ENCODE measurements at regions not wholly inside any gene's neighbourhood (a gene's known extent, or its start where the extent isn't known, plus 50 kb on each side); places are given as distances from the start of the nearest gene placed in this dataset.

- no peak for DNase-seq
- Mint-ChIP-seq H3K27me3 (ENCODE audit: low read depth, poor library complexity) (peaks cover 5% of the 10 kb centered on the region), H3K4me1 (peaks cover 35% of the 10 kb centered on the region)
Observed at GRCh38 chr20:56774873-56775272, 145.8 kb downstream of the TFAP2C start.

GRCh38 chr20:56776345-56776744, 147.2 kb downstream of the TFAP2C start:
- H3K4me3 Mint-ChIP-seq = no peak overlapping the region
- H3K9me3 Mint-ChIP-seq = no peaks in the 10 kb centered on the region
- H3K36me3 Mint-ChIP-seq (ENCODE audit: low read depth) = no peaks in the 10 kb centered on the region
- H3K27ac Mint-ChIP-seq = no peak overlapping the region
- peaks cover 2% of the 10 kb centered on the region for H3K27me3 Mint-ChIP-seq (ENCODE audit: low read depth, poor library complexity)
- no peak for TF ChIP-seq CTCF (IDR thresholded peaks at IDR 0.05)
- H3K4me1 Mint-ChIP-seq = peaks cover 42% of the 10 kb centered on the region
- no peak for DNase-seq

More at GRCh38 chr20:56774873-56775272, 145.8 kb downstream of the TFAP2C start:
- TF ChIP-seq CTCF (IDR thresholded peaks at IDR 0.05) = no peak
- H3K9me3 Mint-ChIP-seq = no peaks in the 10 kb centered on the region
- H3K4me3 Mint-ChIP-seq = no peak overlapping the region
- H3K36me3 Mint-ChIP-seq (ENCODE audit: low read depth) = no peaks in the 10 kb centered on the region
- no peak overlapping the region for H3K27ac Mint-ChIP-seq

GRCh38 chr20:56778765-56779195, 149.7 kb downstream of the TFAP2C start:
- H3K36me3 Mint-ChIP-seq (ENCODE audit: low read depth) = no peaks in the 10 kb centered on the region
- H3K4me3 Mint-ChIP-seq = no peak overlapping the region
- TF ChIP-seq CTCF (IDR thresholded peaks at IDR 0.05) = no peak
- no peaks in the 10 kb centered on the region for H3K9me3 Mint-ChIP-seq
- no peak for DNase-seq
- H3K4me1 Mint-ChIP-seq = peaks cover 36% of the 10 kb centered on the region
- H3K27ac Mint-ChIP-seq = peak overlapping the region; percentile 77
- peaks cover 6% of the 10 kb centered on the region for H3K27me3 Mint-ChIP-seq (ENCODE audit: low read depth, poor library complexity)

GRCh38 chr20:56779452-56780143, 150.5 kb downstream of the TFAP2C start:
- no peak overlapping the region for H3K4me3 Mint-ChIP-seq
- peak overlapping the region; percentile 80 for H3K27ac Mint-ChIP-seq
- DNase-seq = no peak
- H3K36me3 Mint-ChIP-seq (ENCODE audit: low read depth) = no peaks in the 10 kb centered on the region
- no peak for TF ChIP-seq CTCF (IDR thresholded peaks at IDR 0.05)
- H3K9me3 Mint-ChIP-seq = no peaks in the 10 kb centered on the region
- H3K27me3 Mint-ChIP-seq (ENCODE audit: low read depth, poor library complexity) = peaks cover 6% of the 10 kb centered on the region
- peaks cover 36% of the 10 kb centered on the region for H3K4me1 Mint-ChIP-seq

GRCh38 chr20:56780266-56780665, 151.2 kb downstream of the TFAP2C start:
- H3K9me3 Mint-ChIP-seq = no peaks in the 10 kb centered on the region
- no peak for DNase-seq
- H3K27ac Mint-ChIP-seq = peak overlapping the region; percentile 80
- peaks cover 31% of the 10 kb centered on the region for H3K4me1 Mint-ChIP-seq
- no peak overlapping the region for H3K4me3 Mint-ChIP-seq
- no peaks in the 10 kb centered on the region for H3K36me3 Mint-ChIP-seq (ENCODE audit: low read depth)
- no peak for TF ChIP-seq CTCF (IDR thresholded peaks at IDR 0.05)
- peaks cover 4% of the 10 kb centered on the region for H3K27me3 Mint-ChIP-seq (ENCODE audit: low read depth, poor library complexity)

Measured in nephron progenitor cell (in vitro differentiated cells).